Vagina (tissue), 2 donors: ENCODE measurements at regions not wholly inside any gene's neighbourhood (a gene's known extent, or its start where the extent isn't known, plus 50 kb on each side); places are given as distances from the start of the nearest gene placed in this dataset.

Source experiments
- DNase-seq, 2 donors: peaks; one replicate each; pipeline ENCODE4 v3.0.0-alpha.2; 2017; ENCODE audit errors: extremely low spot score in 2 of 2
- H3K27ac ChIP-seq: fragments of 200-600 bp; sonication (generic); one replicate; pipeline ENCODE4 v1.5.1; 2019
- H3K27me3 ChIP-seq: fragments of 200-600 bp; sonication (generic); one replicate; pipeline ENCODE4 v1.5.1; 2019
- H3K36me3 ChIP-seq, 2 donors: fragments of 200-600 bp; sonication (generic); one replicate each; pipeline ENCODE4 v1.5.1; 2017 to 2019
- H3K4me1 ChIP-seq: fragments of 200-600 bp; sonication (generic); one replicate; pipeline ENCODE4 v1.5.1; 2019
- H3K4me3 ChIP-seq, 2 donors: fragments of 200-600 bp; sonication (generic); 1 replicate in 1 of 2; 2 replicates in 1 of 2; pipeline ENCODE4 v1.5.1; 2016 to 2019
- H3K9me3 ChIP-seq: fragments of 200-600 bp; sonication (generic); one replicate; pipeline ENCODE4 v1.5.1; 2019
- CTCF ChIP-seq, 3 experiments: fragments of 450-650 bp in 2 of 3; fragments of 200-600 bp in 1 of 3; sonication (generic) in 1 of 3; IDR thresholded peaks; one replicate each; pipeline ENCODE4 v1.5.1; 2017 to 2019; ENCODE audit warnings: antibody characterized with exemption in 3 of 3, mild to moderate bottlenecking in 2 of 3, moderate library complexity in 2 of 3
- POLR2A ChIP-seq, 2 donors: fragments of 450-650 bp; IDR thresholded peaks; one replicate each; pipeline ENCODE4 v1.6.1; 2017; ENCODE audit warnings: antibody characterized with exemption in 2 of 2, mild to moderate bottlenecking in 2 of 2, moderate library complexity in 2 of 2
- POLR2AphosphoS5 ChIP-seq, 2 donors: sonication (generic); formaldehyde crosslinking; IDR thresholded peaks; one replicate each; pipeline ENCODE4 v1.9.0; 2017; ENCODE audit warnings: antibody characterized with exemption in 2 of 2, mild to moderate bottlenecking in 2 of 2, low read depth in 1 of 2; ENCODE audit not compliant: insufficient read depth in 1 of 2
- intact Hi-C: fragments of 100-400 bp; cut with DNase I; formaldehyde crosslinking; loops from one replicate; pipeline ENCODE4 v1.15.1; 2023

GRCh38 chr6:44034931-44035345, 92.3 kb downstream of the MRPL14 start:
- Histone ChIP-seq H3K27me3 (no peaks in the 10 kb centered on the region), H3K4me1 (no peaks in the 10 kb centered on the region), H3K27ac (peak overlapping the region; percentile 25), H3K4me3 (no peak overlapping the region), H3K9me3 (no peaks in the 10 kb centered on the region), H3K36me3 (no peaks in the 10 kb centered on the region)
- intact Hi-C loops, result no loop called here
- no peak for DNase-seq
- TF ChIP-seq POLR2A (IDR thresholded peaks at IDR 0.05), result no peak
- TF ChIP-seq CTCF (IDR thresholded peaks at IDR 0.05), result no peak
- no peak for TF ChIP-seq POLR2AphosphoS5 (IDR thresholded peaks at IDR 0.05; ENCODE audit: insufficient read depth in 1 of 2, low read depth in 1 of 2)

- no peaks in the 10 kb centered on the region for H3K27me3 ChIP-seq
- H3K4me3 ChIP-seq, result no peak overlapping the region
- no peak for TF ChIP-seq CTCF (IDR thresholded peaks at IDR 0.05)
- TF ChIP-seq POLR2AphosphoS5 (IDR thresholded peaks at IDR 0.05; ENCODE audit: insufficient read depth in 1 of 2, low read depth in 1 of 2), result no peak
- no peak for TF ChIP-seq POLR2A (IDR thresholded peaks at IDR 0.05)
- no peaks in the 10 kb centered on the region for H3K36me3 ChIP-seq
- no peak for DNase-seq
- H3K4me1 ChIP-seq, result peaks cover 4% of the 10 kb centered on the region
- intact Hi-C loops, result no loop called here
- no peak overlapping the region for H3K27ac ChIP-seq
- H3K9me3 ChIP-seq, result no peaks in the 10 kb centered on the region
These were observed 92.8 kb downstream of the MRPL14 start for GRCh38 chr6:44034391-44034861.

GRCh38 chr6:44030812-44031454, 96.3 kb downstream of the MRPL14 start:
- Histone ChIP-seq H3K4me3 (no peak overlapping the region), H3K27ac (no peak overlapping the region), H3K36me3 (no peaks in the 10 kb centered on the region), H3K27me3 (no peaks in the 10 kb centered on the region), H3K9me3 (no peaks in the 10 kb centered on the region), H3K4me1 (peaks cover 17% of the 10 kb centered on the region)
- no peak for DNase-seq
- no peak for TF ChIP-seq CTCF (IDR thresholded peaks at IDR 0.05)
- TF ChIP-seq POLR2AphosphoS5 (IDR thresholded peaks at IDR 0.05; ENCODE audit: insufficient read depth in 1 of 2, low read depth in 1 of 2), result no peak
- TF ChIP-seq POLR2A (IDR thresholded peaks at IDR 0.05), result no peak
- intact Hi-C loops, result no loop called here

- no peak for DNase-seq
- peaks cover 22% of the 10 kb centered on the region for H3K4me1 ChIP-seq
- H3K36me3 ChIP-seq, result no peaks in the 10 kb centered on the region
- no peaks in the 10 kb centered on the region for H3K9me3 ChIP-seq
- intact Hi-C loops, result no loop called here
- H3K4me3 ChIP-seq, result no peak overlapping the region
- TF ChIP-seq POLR2AphosphoS5 (IDR thresholded peaks at IDR 0.05; ENCODE audit: insufficient read depth in 1 of 2, low read depth in 1 of 2) (no peak), POLR2A (IDR thresholded peaks at IDR 0.05) (no peak), CTCF (IDR thresholded peaks at IDR 0.05) (no peak)
- H3K27me3 ChIP-seq, result no peaks in the 10 kb centered on the region
- H3K27ac ChIP-seq, result peak overlapping the region; percentile 39
These were observed 97.6 kb downstream of the MRPL14 start for GRCh38 chr6:44029444-44030185.

- Histone ChIP-seq H3K27ac (peak overlapping the region; percentile 39), H3K9me3 (no peaks in the 10 kb centered on the region), H3K36me3 (no peaks in the 10 kb centered on the region), H3K27me3 (no peaks in the 10 kb centered on the region), H3K4me3 (no peak overlapping the region), H3K4me1 (peaks cover 22% of the 10 kb centered on the region)
- no peak for DNase-seq
- TF ChIP-seq CTCF (IDR thresholded peaks at IDR 0.05) (no peak), POLR2AphosphoS5 (IDR thresholded peaks at IDR 0.05; ENCODE audit: insufficient read depth in 1 of 2, low read depth in 1 of 2) (no peak), POLR2A (IDR thresholded peaks at IDR 0.05) (no peak)
- intact Hi-C loops, result no loop called here
These were observed 98.4 kb downstream of the MRPL14 start for GRCh38 chr6:44028789-44029310.
